ENCODE measurements at regions not wholly inside any gene's neighbourhood (a gene's known extent, or its start where the extent isn't known, plus 50 kb on each side); places are given as distances from the start of the nearest gene placed in this dataset.

- TF ChIP-seq EZH2 (IDR thresholded peaks at IDR 0.05; ENCODE audit: borderline replicate concordance, insufficient read depth, low read depth, low read length, poor library complexity, severe bottlenecking) (no peak), CTCF (IDR thresholded peaks at IDR 0.05) (no peak)
Measured at GRCh38 chrX:124524852-124525251, 178.5 kb downstream of the SH2D1A start.
